ENCODE measurements at regions not wholly inside any gene's neighbourhood (a gene's known extent, or its start where the extent isn't known, plus 50 kb on each side); places are given as distances from the start of the nearest gene placed in this dataset.
A peak's percentile ranks its signal among the peaks of the same experiment; 100 is the strongest.

- Mint-ChIP-seq H3K4me3 (ENCODE audit: unreplicated experiment) (no peak overlapping the region), H3K36me3 (ENCODE audit: low read depth) (no peaks in the 10 kb centered on the region), H3K9me3 (ENCODE audit: low read depth) (no peaks in the 10 kb centered on the region), H3K27me3 (ENCODE audit: low read depth) (no peaks in the 10 kb centered on the region), H3K4me1 (ENCODE audit: low read depth) (peaks cover 31% of the 10 kb centered on the region), H3K27ac (ENCODE audit: unreplicated experiment) (no peak overlapping the region)
- TF ChIP-seq CTCF (IDR thresholded peaks at IDR 0.05) = no peak
- DNase-seq (ENCODE audit: low spot score) = no peak
Measured at GRCh38 chr6:121649951-121650350, 214.5 kb downstream of the GJA1 start.

DNA sequence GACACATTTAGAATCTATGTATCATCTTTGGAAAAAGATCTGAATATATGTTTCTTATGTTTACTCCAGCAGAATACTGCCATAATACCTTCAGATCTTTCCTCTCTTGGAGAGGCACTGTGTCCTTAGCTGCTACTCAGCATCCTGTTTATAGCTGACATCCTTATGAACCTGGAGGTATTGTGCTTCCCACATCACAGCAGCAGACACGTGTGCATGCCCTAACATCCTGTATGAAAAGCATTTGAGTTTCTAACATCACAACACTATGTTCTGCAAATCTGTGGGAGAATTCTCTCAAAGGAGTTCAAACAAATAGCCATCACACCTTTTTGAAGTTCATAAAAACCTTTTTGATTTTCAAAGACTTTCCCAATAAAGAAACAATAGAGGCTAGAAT, 216.0 kb downstream of the GJA1 start:
- DNase-seq (ENCODE audit: low spot score) = no peak
- H3K36me3 Mint-ChIP-seq (ENCODE audit: low read depth) = no peaks in the 10 kb centered on the region
- peaks cover 22% of the 10 kb centered on the region for H3K4me1 Mint-ChIP-seq (ENCODE audit: low read depth)
- no peak overlapping the region for H3K27ac Mint-ChIP-seq (ENCODE audit: unreplicated experiment)
- TF ChIP-seq CTCF (IDR thresholded peaks at IDR 0.05) = no peak
- no peaks in the 10 kb centered on the region for H3K9me3 Mint-ChIP-seq (ENCODE audit: low read depth)
- no peak overlapping the region for H3K4me3 Mint-ChIP-seq (ENCODE audit: unreplicated experiment)
- no peaks in the 10 kb centered on the region for H3K27me3 Mint-ChIP-seq (ENCODE audit: low read depth)

DNA sequence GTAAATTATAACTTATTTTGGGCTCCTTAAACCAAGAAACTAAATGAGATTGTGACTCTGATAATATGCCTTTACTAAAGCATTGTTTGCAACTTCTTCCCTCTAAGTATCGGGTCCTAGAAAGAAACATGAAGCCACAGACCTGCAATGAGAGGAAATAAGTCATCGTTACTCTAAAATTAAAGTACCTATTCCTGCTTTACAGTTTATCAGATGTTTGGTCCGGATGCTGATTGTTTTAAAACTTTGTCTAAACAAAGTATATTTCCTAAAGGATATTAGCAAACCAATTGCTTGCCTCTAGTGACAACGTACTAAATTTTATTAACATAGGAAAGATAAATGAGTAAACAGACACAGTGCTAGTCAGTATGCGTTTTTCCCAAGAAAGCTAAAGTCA, 216.8 kb downstream of the GJA1 start:
- Mint-ChIP-seq H3K36me3 (ENCODE audit: low read depth) (no peaks in the 10 kb centered on the region), H3K9me3 (ENCODE audit: low read depth) (no peaks in the 10 kb centered on the region), H3K27me3 (ENCODE audit: low read depth) (no peaks in the 10 kb centered on the region), H3K4me1 (ENCODE audit: low read depth) (peaks cover 25% of the 10 kb centered on the region), H3K4me3 (ENCODE audit: unreplicated experiment) (no peak overlapping the region), H3K27ac (ENCODE audit: unreplicated experiment) (no peak overlapping the region)
- no peak for DNase-seq (ENCODE audit: low spot score)
- no peak for TF ChIP-seq CTCF (IDR thresholded peaks at IDR 0.05)

GRCh38 chr6:121652726-121653623, 217.5 kb downstream of the GJA1 start:
- no peak for DNase-seq (ENCODE audit: low spot score)
- Mint-ChIP-seq H3K4me1 (ENCODE audit: low read depth) (peaks cover 22% of the 10 kb centered on the region), H3K27ac (ENCODE audit: unreplicated experiment) (peak overlapping the region; percentile 6), H3K27me3 (ENCODE audit: low read depth) (no peaks in the 10 kb centered on the region), H3K9me3 (ENCODE audit: low read depth) (no peaks in the 10 kb centered on the region), H3K4me3 (ENCODE audit: unreplicated experiment) (no peak overlapping the region), H3K36me3 (ENCODE audit: low read depth) (no peaks in the 10 kb centered on the region)
- no peak for TF ChIP-seq CTCF (IDR thresholded peaks at IDR 0.05)

- no peaks in the 10 kb centered on the region for H3K9me3 Mint-ChIP-seq (ENCODE audit: low read depth)
- H3K27me3 Mint-ChIP-seq (ENCODE audit: low read depth) = no peaks in the 10 kb centered on the region
- DNase-seq (ENCODE audit: low spot score) = peak; percentile 68
- H3K4me3 Mint-ChIP-seq (ENCODE audit: unreplicated experiment) = no peak overlapping the region
- no peaks in the 10 kb centered on the region for H3K36me3 Mint-ChIP-seq (ENCODE audit: low read depth)
- H3K27ac Mint-ChIP-seq (ENCODE audit: unreplicated experiment) = no peak overlapping the region
- TF ChIP-seq CTCF (IDR thresholded peaks at IDR 0.05) = no peak
- H3K4me1 Mint-ChIP-seq (ENCODE audit: low read depth) = peaks cover 19% of the 10 kb centered on the region
Measured at GRCh38 chr6:121653624-121654008, 218.2 kb downstream of the GJA1 start.

All from chondrocyte (in vitro differentiated cells).